ENCODE measurements at regions not wholly inside any gene's neighbourhood (a gene's known extent, or its start where the extent isn't known, plus 50 kb on each side); places are given as distances from the start of the nearest gene placed in this dataset.

DNA sequence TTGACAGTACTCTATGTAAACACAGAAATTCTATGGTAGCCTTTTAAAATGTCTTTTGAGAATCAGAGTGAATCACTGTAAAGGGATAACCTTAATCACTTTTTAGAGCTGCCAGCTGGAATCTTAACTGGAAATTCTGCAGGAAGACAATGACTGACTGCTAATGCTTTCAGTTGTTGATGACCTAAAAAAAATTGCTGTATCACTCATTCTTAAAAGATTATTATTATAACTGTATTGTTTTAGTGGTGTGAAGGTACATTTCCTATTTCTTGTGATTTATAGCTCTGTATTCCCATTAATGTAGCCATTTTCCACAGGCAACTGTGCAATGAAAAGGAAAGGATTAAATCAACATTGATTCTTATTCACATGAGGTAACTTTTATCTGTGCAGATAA, 260.5 kb downstream of the CALCRL start:
- TF ChIP-seq, protein P1, sequence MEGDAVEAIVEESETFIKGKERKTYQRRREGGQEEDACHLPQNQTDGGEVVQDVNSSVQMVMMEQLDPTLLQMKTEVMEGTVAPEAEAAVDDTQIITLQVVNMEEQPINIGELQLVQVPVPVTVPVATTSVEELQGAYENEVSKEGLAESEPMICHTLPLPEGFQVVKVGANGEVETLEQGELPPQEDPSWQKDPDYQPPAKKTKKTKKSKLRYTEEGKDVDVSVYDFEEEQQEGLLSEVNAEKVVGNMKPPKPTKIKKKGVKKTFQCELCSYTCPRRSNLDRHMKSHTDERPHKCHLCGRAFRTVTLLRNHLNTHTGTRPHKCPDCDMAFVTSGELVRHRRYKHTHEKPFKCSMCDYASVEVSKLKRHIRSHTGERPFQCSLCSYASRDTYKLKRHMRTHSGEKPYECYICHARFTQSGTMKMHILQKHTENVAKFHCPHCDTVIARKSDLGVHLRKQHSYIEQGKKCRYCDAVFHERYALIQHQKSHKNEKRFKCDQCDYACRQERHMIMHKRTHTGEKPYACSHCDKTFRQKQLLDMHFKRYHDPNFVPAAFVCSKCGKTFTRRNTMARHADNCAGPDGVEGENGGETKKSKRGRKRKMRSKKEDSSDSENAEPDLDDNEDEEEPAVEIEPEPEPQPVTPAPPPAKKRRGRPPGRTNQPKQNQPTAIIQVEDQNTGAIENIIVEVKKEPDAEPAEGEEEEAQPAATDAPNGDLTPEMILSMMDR (IDR thresholded peaks at IDR 0.05), result no peak
- TF ChIP-seq POLR2A (IDR thresholded peaks at IDR 0.05) (no peak), POLR2AphosphoS5 (IDR thresholded peaks at IDR 0.05) (no peak)

All from sigmoid colon (tissue), 4 donors.